Erythroblast (primary cell): ENCODE measurements at regions not wholly inside any gene's neighbourhood (a gene's known extent, or its start where the extent isn't known, plus 50 kb on each side); places are given as distances from the start of the nearest gene placed in this dataset.
A peak's percentile ranks its signal among the peaks of the same experiment; 100 is the strongest.

Experiments
- DNase-seq, 2 experiments: peaks; one replicate each; lab custom pipeline; 2025; lab: John Stamatoyannopoulos, UW
- GATA1 ChIP-seq: IDR thresholded peaks from 2 replicates; pipeline ENCODE4 v1.6.1; 2011; ENCODE audit warnings: low read depth, mild to moderate bottlenecking, control low read depth, low read length, moderate library complexity
- POLR2A ChIP-seq: IDR thresholded peaks from 2 replicates; pipeline ENCODE4 v1.6.1; 2011; ENCODE audit warnings: mild to moderate bottlenecking, low read length

GRCh38 chr6:4545893-4546292 lies 230.3 kb upstream of the CDYL start:
- no peak for DNase-seq
- TF ChIP-seq GATA1 (no peak), POLR2A (no peak)

GRCh38 chr6:4543596-4543995 lies 232.6 kb upstream of the CDYL start:
- no peak for DNase-seq
- TF ChIP-seq POLR2A, result no peak
- TF ChIP-seq GATA1, result no peak

GRCh38 chr6:4533576-4533975 lies 242.6 kb upstream of the CDYL start:
- no peak for DNase-seq
- TF ChIP-seq GATA1 (no peak), POLR2A (no peak)

- TF ChIP-seq GATA1, result no peak
- TF ChIP-seq POLR2A, result no peak
- DNase-seq, result no peak
Observed at GRCh38 chr6:4531406-4531805, 244.8 kb upstream of the CDYL start.

GRCh38 chr6:4522453-4522852 lies 253.8 kb upstream of the CDYL start:
- DNase-seq, result no peak
- no peak for TF ChIP-seq GATA1
- no peak for TF ChIP-seq POLR2A

- TF ChIP-seq POLR2A, result no peak
- TF ChIP-seq GATA1, result no peak
- no peak for DNase-seq
Observed at GRCh38 chr6:4521070-4521469, 255.1 kb upstream of the CDYL start.

- DNase-seq, result peak in 1 of 2 experiments; percentile 6
- TF ChIP-seq GATA1 (no peak), POLR2A (no peak)
Observed at GRCh38 chr6:4518506-4518905, 257.7 kb upstream of the CDYL start.

GRCh38 chr6:4516206-4516605 lies 260.0 kb upstream of the CDYL start:
- TF ChIP-seq POLR2A (no peak), GATA1 (no peak)

GRCh38 chr6:4513561-4513960 lies 262.6 kb upstream of the CDYL start:
- DNase-seq, result no peak
- TF ChIP-seq GATA1, result no peak
- TF ChIP-seq POLR2A, result no peak

More at GRCh38 chr6:4516206-4516605, 260.0 kb upstream of the CDYL start:
- no peak for DNase-seq

- TF ChIP-seq POLR2A (no peak), GATA1 (no peak)
- DNase-seq, result no peak
Observed at GRCh38 chr6:4512051-4512471, 264.1 kb upstream of the CDYL start.

- DNase-seq, result no peak
- TF ChIP-seq GATA1 (no peak), POLR2A (no peak)
Observed at GRCh38 chr6:4511641-4512020, 264.6 kb upstream of the CDYL start.

- no peak for TF ChIP-seq POLR2A
- TF ChIP-seq GATA1, result no peak
- DNase-seq, result no peak
Observed at GRCh38 chr6:4510906-4511640, 265.1 kb upstream of the CDYL start.

- TF ChIP-seq POLR2A, result no peak
- no peak for TF ChIP-seq GATA1
- DNase-seq, result no peak
Observed at GRCh38 chr6:4510317-4510716, 265.9 kb upstream of the CDYL start.

GRCh38 chr6:4509506-4509905 lies 266.7 kb upstream of the CDYL start:
- DNase-seq, result peak in 1 of 2 experiments; percentile 14
- TF ChIP-seq GATA1 (no peak), POLR2A (no peak)

GRCh38 chr6:4506792-4507191 lies 269.4 kb upstream of the CDYL start:
- no peak for DNase-seq
- no peak for TF ChIP-seq GATA1
- TF ChIP-seq POLR2A, result no peak
